ENCODE measurements at regions not wholly inside any gene's neighbourhood (a gene's known extent, or its start where the extent isn't known, plus 50 kb on each side); places are given as distances from the start of the nearest gene placed in this dataset.

DNA sequence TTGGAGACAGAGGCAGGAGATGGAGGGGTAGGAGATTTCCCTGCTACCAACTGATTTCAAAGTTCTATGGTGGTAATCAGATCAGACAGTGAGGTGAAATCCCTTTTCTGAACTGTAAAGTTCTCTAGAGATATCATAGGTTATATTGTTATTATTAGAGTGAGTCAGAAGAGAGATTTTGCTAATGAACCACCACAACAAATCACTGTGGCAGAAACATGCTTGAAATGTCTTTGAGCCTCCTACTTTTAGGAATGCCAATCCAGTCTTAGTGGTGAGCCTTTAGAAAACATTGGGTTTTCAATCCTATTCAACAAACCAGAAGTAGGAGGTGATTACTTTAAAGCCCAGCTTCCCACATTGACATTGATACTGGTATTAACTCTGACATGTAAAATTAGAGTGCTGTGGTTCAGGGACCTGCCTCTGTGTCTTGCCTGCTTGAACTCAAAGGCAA lies 136.7 kb upstream of the CNR1 start:
- H3K27ac ChIP-seq (ENCODE audit: insufficient read length, low read depth, low read length) = no peak overlapping the region
- H3K18ac ChIP-seq (ENCODE audit: insufficient read length, low read depth, low read length) = no peak overlapping the region
- H3K4me3 Mint-ChIP-seq = no peak overlapping the region
- H3K9me3 ChIP-seq (ENCODE audit: control insufficient read depth, low read depth, low read length) = no peaks in the 10 kb centered on the region
- H3K79me1 ChIP-seq (ENCODE audit: insufficient read depth, low read depth, low read length, poor library complexity, severe bottlenecking) = no peaks in the 10 kb centered on the region
- no peak overlapping the region for H2AFZ ChIP-seq (ENCODE audit: low read length)
- H3K27me3 Mint-ChIP-seq (ENCODE audit: low read depth) = no peaks in the 10 kb centered on the region
- H3K23me2 ChIP-seq (ENCODE audit: insufficient read length, low read depth, low read length, poor library complexity, severe bottlenecking) = no peaks in the 10 kb centered on the region
- H3K9me3 Mint-ChIP-seq = no peaks in the 10 kb centered on the region; a peak in 1 of 5 replicates
- no peak for DNase-seq
- H4K20me1 ChIP-seq (ENCODE audit: control insufficient read depth, insufficient read depth, insufficient read length) = no peaks in the 10 kb centered on the region
- no peak overlapping the region for H3K56ac ChIP-seq (ENCODE audit: insufficient read length, low read depth, low read length)
- H3K4me1 Mint-ChIP-seq = peaks cover 2% of the 10 kb centered on the region in 2 experiments; a peak in 3 of 4 replicates
- H2BK5ac ChIP-seq (ENCODE audit: insufficient read length, low read length) = no peak overlapping the region
- H2BK12ac ChIP-seq (ENCODE audit: insufficient read length, low read depth, low read length) = no peak overlapping the region
- H3K9ac ChIP-seq (ENCODE audit: extremely low read depth, insufficient read length, low read length) = no peak overlapping the region
- no peak overlapping the region for H2AK5ac ChIP-seq (ENCODE audit: insufficient read length, low read length)
- H2BK120ac ChIP-seq (ENCODE audit: low read depth, low read length, poor library complexity, severe bottlenecking) = no peak overlapping the region
- H3K36me3 Mint-ChIP-seq (ENCODE audit: insufficient read depth in 1 of 3, low read depth in 3 of 3) = no peaks in the 10 kb centered on the region
- H3K27ac Mint-ChIP-seq = no peak overlapping the region
- no peaks in the 10 kb centered on the region for H3K79me2 ChIP-seq (ENCODE audit: insufficient read depth, low read length)
- no peak overlapping the region for H4K91ac ChIP-seq (ENCODE audit: insufficient read length, low read depth, low read length)
- H3K4me2 ChIP-seq (ENCODE audit: insufficient read depth, insufficient read length, low read length) = no peak overlapping the region
- H3K23ac ChIP-seq (ENCODE audit: insufficient read length, low read depth, low read length) = no peak overlapping the region
- H3T11ph ChIP-seq (ENCODE audit: low read length) = no peak overlapping the region
- no peak overlapping the region for H3K14ac ChIP-seq (ENCODE audit: insufficient read depth, low read length)
- no peak overlapping the region for H2BK20ac ChIP-seq (ENCODE audit: low read depth, low read length, poor library complexity, severe bottlenecking)
- H4K5ac ChIP-seq (ENCODE audit: insufficient read length, low read depth, low read length) = no peak overlapping the region
- no peaks in the 10 kb centered on the region for H3K27me3 ChIP-seq (ENCODE audit: insufficient read depth, low read length)
- H2BK15ac ChIP-seq (ENCODE audit: low read depth, low read length) = no peak overlapping the region
- TF ChIP-seq CTCF (conservative IDR thresholded peaks at IDR 0.05) = no peak
- H3K4me1 ChIP-seq (ENCODE audit: insufficient read depth, low read length) = no peaks in the 10 kb centered on the region
- no peak overlapping the region for H4K8ac ChIP-seq (replicated peaks; ENCODE audit: insufficient read length, low read depth, low read length)
- no peak overlapping the region for H3K4ac ChIP-seq (ENCODE audit: low read depth, low read length)

All from H9 (cell line).